GM21526 (cell line): ENCODE measurements at regions not wholly inside any gene's neighbourhood (a gene's known extent, or its start where the extent isn't known, plus 50 kb on each side); places are given as distances from the start of the nearest gene placed in this dataset.
"Not testable (repeated sequence)": the region's sequence is repeated elsewhere in the genome, so short reads cannot be mapped to it uniquely, and the experiment has no call there.

Experiments used
- ATAC-seq: cut with Tn5 transposase; IDR thresholded peaks from one replicate; pipeline ENCODE4 v1.9.1; 2021; ENCODE audit warnings: moderate library complexity; ENCODE audit not compliant: unreplicated experiment, low FRiP score

GRCh38 chr1:74818241-74818640, 85.3 kb downstream of the TYW3 start:
- ATAC-seq = no peak

- no peak for ATAC-seq
Observed at GRCh38 chr1:74818661-74819456, 85.9 kb downstream of the TYW3 start.

- ATAC-seq = no peak
Observed at GRCh38 chr1:74822851-74823401, 90.0 kb downstream of the TYW3 start.

GRCh38 chr1:74824497-74825107, 91.7 kb downstream of the TYW3 start:
- peak; percentile 91 for ATAC-seq

- no peak for ATAC-seq
Observed at GRCh38 chr1:74830766-74831165, 97.8 kb downstream of the TYW3 start.

- ATAC-seq = no peak
Observed at GRCh38 chr1:74834261-74834660, 101.3 kb downstream of the TYW3 start.

- no peak for ATAC-seq
Observed at GRCh38 chr1:74835051-74835450, 102.1 kb downstream of the TYW3 start.

- ATAC-seq = no peak
Observed at GRCh38 chr1:74842726-74843125, 109.8 kb downstream of the TYW3 start.

- ATAC-seq = no peak
Observed at GRCh38 chr1:74847715-74848114, 114.8 kb downstream of the TYW3 start.

- no peak for ATAC-seq
Observed at GRCh38 chr1:74853756-74854155, 120.8 kb downstream of the TYW3 start.

- ATAC-seq = no peak
Observed at GRCh38 chr1:74856174-74856573, 123.2 kb downstream of the TYW3 start.

GRCh38 chr1:74857676-74858075, 124.7 kb downstream of the TYW3 start:
- no peak for ATAC-seq

GRCh38 chr1:74858136-74858535, 125.2 kb downstream of the TYW3 start:
- no peak for ATAC-seq

- no peak for ATAC-seq
Observed at GRCh38 chr1:74861867-74862266, 128.9 kb downstream of the TYW3 start.

- ATAC-seq = no peak
Observed at GRCh38 chr1:74869702-74870101, 136.8 kb downstream of the TYW3 start.

- ATAC-seq = not testable (repeated sequence)
Observed at GRCh38 chr1:74877366-74877765, 144.4 kb downstream of the TYW3 start.

- no peak for ATAC-seq
Observed at GRCh38 chr1:74895411-74895810, 162.5 kb downstream of the TYW3 start.

GRCh38 chr1:74908131-74908530, 175.2 kb downstream of the TYW3 start:
- no peak for ATAC-seq

- no peak for ATAC-seq
Observed at GRCh38 chr1:74908797-74909196, 175.8 kb downstream of the TYW3 start.

GRCh38 chr1:74913978-74914377, 181.0 kb downstream of the TYW3 start:
- ATAC-seq = no peak

- ATAC-seq = no peak
Observed at GRCh38 chr1:74933500-74933899, 200.5 kb downstream of the TYW3 start.

- ATAC-seq = no peak
Observed at GRCh38 chr1:74935446-74935845, 198.7 kb upstream of the LHX8 start.
